HG02610 (cell line): ENCODE measurements at regions not wholly inside any gene's neighbourhood (a gene's known extent, or its start where the extent isn't known, plus 50 kb on each side); places are given as distances from the start of the nearest gene placed in this dataset.
"Not testable (repeated sequence)": the region's sequence is repeated elsewhere in the genome, so short reads cannot be mapped to it uniquely, and the experiment has no call there.

Experiments used
- ATAC-seq: cut with Tn5 transposase; IDR thresholded peaks from one replicate; pipeline ENCODE4 v1.9.1; 2021; ENCODE audit warnings: mild to moderate bottlenecking, moderate library complexity; ENCODE audit not compliant: unreplicated experiment

GRCh38 chr14:65153101-65153500 lies 50.8 kb upstream of the MAX start:
- no peak for ATAC-seq

DNA sequence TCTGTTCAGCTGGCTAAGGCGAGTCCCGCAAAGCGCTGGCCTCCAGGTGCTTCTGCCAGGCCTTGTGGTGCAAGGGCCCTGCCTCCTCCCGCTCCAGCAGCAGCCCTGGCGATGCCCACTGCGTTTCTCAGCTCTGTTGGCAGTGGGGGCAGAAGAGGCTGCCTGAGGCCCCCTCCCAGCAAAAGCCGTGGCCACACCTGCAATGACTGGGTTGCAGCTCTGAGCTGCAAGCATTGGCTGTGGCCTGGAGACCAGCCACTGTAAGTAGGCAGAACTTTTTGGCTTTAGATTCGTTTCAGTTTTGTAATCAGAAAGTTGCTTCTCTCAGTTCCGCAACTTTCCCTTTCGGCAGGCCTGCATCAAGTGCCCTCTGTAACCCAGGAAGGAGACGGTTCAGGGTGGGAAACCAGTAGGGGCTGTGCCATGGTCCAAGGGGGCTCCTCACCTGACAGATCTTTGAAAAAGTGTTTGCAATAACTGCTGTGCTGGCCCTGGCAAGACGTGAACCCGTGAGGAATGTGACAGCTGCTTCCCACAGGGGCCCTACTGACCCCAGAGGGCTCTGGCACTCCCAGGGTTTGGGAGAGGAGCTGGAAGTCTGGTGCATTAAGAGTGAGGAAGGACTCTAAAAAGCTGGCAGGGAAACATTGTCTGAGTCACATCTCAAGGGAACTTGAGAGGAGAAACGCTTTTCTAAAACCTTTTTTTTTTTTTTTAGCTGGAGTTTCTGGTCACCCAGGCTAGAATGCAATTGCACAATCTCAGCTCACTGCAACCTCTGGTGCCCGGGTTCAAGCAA lies 54.5 kb upstream of the MAX start:
- ATAC-seq = peak; percentile 56

DNA sequence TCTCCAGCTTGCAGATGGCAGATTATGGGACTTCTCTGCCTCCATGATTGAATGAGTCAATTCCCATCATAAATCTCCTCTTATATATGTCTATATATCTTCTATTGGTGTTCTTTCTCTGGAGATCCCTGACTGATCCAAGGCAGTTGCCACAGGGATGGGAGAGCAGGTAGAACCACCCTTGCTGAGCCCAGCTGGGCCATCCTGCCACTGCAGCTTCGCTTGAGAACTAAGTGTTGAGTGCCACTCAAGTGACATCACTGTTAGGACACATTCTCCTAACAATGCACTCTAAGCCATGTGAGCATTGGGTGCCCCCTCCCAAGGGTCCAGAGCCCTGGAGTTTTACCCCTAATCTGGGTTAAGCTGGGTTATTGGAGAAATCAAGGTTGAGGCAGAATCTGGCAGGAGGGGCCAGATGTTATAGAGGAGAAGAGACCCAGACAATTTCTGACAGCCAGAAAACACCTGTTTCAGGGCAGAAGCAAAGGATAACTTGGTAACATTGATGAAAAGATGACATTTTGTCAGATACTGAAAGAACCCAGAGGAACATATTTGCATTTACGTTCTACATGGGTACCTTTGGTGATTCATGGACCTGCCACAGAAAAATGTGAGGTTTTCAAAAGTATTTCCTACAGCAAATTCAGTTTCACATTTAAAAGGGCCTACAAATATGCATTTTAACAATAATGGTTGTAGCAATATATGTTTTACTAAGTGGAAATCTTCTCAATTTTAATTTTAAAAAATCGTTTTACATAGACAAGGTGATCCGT lies 57.2 kb upstream of the MAX start:
- ATAC-seq = peak; percentile 76

GRCh38 chr14:65160091-65160490 lies 57.8 kb upstream of the MAX start:
- ATAC-seq = no peak

GRCh38 chr14:65162031-65162430 lies 59.7 kb upstream of the MAX start:
- no peak for ATAC-seq

GRCh38 chr14:65164068-65164824 lies 61.9 kb upstream of the MAX start:
- ATAC-seq = no peak

GRCh38 chr14:65164825-65165135 lies 62.5 kb upstream of the MAX start:
- ATAC-seq = no peak

- no peak for ATAC-seq
Observed at GRCh38 chr14:65167072-65167645, 64.8 kb upstream of the MAX start.

DNA sequence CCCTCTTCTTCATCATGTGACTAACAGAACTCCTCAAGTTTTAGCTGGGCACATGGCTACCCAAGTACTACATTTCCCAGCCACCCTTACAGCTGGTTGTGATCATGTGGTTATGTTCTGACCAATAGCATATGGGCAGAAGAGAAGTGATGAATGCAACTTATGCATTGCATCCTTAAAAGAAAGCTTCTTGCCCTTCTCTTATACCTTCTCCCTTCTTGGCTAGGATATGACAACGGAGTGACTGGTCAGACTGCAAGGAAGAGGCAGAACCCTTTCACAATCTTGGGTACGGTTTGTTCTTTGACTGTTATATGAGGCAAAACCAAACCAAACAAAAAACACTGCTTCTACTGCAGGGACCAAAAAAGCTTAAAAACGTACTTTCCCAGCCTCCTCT lies 66.5 kb upstream of the MAX start:
- ATAC-seq = peak; percentile 24

- peak; percentile 85 for ATAC-seq
Observed at GRCh38 chr14:65169351-65169750, 67.0 kb upstream of the MAX start.

DNA sequence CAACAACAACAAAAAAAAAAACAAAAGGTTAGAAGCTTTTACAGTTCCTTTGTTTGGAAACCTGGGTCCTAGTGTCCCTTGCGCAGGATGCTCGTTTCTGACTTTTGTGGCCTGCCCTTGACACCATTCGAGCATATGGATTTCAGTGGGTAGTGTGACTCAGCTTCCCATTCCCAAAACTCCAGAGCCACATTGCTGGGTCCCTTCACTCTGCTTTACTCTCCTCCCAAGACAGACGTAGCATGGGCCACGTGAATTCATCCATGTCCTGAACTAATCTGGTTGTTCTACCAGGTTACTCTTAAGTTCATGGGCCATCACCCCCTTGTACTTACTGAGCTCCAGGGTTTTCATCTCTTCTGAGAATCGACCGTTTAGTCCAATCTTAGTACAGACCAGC lies 68.0 kb upstream of the MAX start:
- peak; percentile 2 for ATAC-seq

DNA sequence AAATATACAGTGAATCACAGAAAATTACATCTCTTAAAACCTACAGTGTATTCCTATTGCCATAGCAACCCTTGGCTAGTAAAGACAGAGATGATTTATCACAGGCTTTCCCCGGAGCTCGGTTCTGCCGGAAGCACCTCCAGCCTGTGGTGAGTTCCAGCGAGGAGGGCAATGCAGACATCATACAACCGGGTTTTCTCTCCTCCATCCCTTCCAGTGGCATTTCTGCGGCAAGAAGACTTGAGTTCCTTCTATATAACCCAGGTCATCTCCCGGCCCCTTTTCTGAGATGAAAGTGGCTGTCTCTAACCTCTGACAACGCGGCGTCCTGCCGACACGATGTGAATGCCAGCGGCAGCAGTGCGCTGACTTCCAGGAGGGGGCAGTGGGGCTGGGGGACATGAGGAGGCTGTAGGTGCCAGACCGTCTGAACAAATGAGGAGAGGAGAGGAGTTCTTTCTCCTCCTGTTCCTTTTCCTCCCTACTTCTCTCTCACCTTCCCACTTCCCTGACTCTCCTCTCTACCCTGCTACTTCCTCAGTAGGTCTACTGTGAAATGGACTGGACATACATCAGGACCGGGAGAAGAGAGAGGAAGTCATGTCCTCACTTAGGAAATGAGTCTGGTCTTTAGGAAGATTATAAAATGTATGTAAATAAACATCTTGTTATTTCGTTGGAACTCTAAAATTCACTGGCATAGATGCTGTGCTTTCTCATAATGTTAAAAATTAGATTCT lies 68.6 kb upstream of the MAX start:
- peak; percentile 49 for ATAC-seq

DNA sequence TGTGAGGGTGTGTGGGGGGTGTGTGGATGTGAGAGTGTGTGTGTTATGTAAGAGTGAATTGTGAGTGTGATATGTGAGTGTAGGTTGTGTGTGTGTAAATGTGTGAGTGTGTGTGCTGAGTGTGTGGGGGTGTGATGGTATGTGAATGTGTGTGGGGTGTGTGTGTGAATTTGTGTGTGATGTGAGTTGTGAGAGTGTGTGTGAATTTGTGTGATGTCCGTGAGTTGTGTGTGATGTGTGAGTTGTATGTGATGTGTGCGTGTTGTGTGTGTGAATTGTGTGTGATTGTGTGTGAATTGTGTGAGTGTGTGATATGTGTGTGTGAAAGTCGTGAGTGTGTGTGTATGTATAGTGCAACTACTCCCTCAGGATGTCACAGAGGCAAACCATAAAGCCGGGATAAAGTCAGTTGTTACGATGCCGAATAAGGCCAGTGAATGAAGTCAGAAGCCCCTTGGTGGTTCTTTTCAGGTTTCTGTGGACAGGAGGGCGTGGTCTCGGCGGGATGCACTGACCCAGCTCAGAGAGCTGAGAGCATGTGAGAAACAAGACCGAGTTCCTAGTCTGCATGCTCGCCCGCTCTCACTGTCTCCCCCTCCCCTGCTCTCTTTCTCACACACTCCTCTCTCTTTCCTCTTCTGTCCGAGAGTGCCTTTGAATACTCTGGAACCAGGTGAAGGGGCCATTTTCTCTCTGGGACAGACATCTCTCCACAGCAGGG lies 71.8 kb upstream of the MAX start:
- ATAC-seq = no peak

DNA sequence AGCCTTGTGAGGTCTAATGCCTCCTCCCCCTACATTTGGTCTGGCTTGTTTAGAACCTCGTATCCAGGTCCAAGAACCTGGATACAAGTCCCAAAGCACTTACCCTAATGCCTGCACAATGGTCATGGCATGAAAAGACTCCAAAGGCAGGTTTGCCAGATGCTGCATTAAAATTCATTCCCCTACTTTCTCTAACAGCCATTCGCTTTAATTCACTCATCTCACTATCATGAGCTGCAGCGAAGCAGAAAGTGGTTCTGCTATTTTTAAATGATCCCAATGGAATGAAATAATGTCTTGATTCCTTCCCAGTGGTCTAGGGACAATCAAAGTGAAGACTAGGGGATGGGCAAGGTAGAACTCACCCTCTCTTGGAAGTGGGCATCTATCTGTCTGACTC lies 72.5 kb upstream of the MAX start:
- ATAC-seq = no peak

GRCh38 chr14:65177551-65177950 lies 75.2 kb upstream of the MAX start:
- no peak for ATAC-seq

DNA sequence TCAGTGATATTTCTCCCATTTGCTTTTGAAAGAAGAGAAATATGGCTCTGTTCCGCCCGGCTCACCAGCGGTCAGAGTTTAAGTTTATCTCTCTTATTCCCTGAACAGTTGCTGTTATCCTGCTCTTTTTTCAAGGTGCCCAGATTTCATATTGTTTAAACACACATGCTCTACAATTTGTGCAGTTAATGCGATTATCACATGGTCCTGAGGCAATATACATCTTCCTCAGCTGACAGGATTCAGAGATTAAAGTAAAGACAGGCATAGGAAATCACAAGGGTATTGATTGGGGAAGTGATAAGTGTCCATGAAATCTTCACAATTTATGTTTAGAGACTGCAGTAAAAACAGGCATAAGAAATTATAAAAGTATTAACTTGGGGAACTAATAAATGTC lies 76.9 kb upstream of the MAX start:
- ATAC-seq = not testable (repeated sequence)

- ATAC-seq = peak; percentile 90
Observed at GRCh38 chr14:65179918-65180724, 77.8 kb upstream of the MAX start.

- ATAC-seq = no peak
Observed at GRCh38 chr14:65180725-65181025, 78.4 kb upstream of the MAX start.

DNA sequence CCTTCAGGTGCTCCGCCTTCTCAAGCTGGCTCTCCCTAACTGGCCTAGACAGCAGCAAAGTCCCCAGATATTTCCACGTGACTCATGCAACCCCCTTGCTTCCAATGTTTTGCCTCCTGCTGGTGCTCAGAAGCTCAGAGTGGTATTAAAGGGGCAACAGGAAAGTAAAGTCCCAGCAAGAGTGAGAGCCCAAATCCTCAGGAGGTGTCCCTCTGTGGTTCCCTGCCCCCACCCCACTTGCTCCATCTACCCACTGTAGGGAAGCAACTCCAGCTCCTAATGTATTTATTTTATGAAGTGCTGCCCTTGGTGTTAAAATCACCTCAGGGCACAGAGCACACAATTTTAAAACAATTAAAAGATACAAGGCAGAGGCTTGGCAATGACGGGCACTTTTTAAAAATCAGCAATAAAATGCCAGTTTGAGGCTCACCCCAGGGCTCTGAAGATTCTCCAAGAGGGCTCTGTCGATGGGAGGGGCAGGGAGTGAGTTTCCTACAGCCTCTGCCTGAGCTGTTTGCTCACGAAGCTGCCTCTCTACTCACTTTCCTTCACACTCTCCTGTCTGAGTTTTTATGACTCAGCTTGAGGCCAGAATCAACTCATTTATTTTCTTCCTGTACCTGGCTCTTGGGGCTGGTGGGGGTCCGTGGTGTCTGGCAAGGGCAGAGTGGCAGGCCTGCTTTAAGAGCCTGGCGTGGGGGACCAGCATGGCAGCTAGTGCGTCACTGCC lies 81.9 kb upstream of the MAX start:
- ATAC-seq = peak; percentile 18
